ENCODE measurements at regions not wholly inside any gene's neighbourhood (a gene's known extent, or its start where the extent isn't known, plus 50 kb on each side); places are given as distances from the start of the nearest gene placed in this dataset.
"Not testable (repeated sequence)": the region's sequence is repeated elsewhere in the genome, so short reads cannot be mapped to it uniquely, and the experiment has no call there.

- ChIA-PET POLR2A (ENCODE audit: low non-redundant PET) (no interaction called here), CTCF (no interaction called here)
- no peak for TF ChIP-seq CTCF (conservative IDR thresholded peaks at IDR 0.05; ENCODE audit: low read depth, low read length)
- no peak for TF ChIP-seq EZH2 (IDR thresholded peaks at IDR 0.05; ENCODE audit: borderline replicate concordance, low read depth, low read length, poor library complexity, severe bottlenecking)
- no peak overlapping the region for H3K27ac ChIP-seq (ENCODE audit: low read depth, low read length, poor library complexity, severe bottlenecking)
- intact Hi-C loops (cut with micrococcal nuclease; ENCODE audit: unreplicated experiment) = no loop called here
- no TSS peak for BruUV-seq (replicated peaks)
- no peaks in the 10 kb centered on the region for H3K27me3 ChIP-seq (replicated peaks; ENCODE audit: insufficient read depth, low read depth, low read length, poor library complexity)
- DNase-seq (ENCODE audit: low spot score) = peak; percentile 33
- H3K4me1 ChIP-seq (ENCODE audit: insufficient read depth, low read length, poor library complexity, severe bottlenecking) = peaks cover 9% of the 10 kb centered on the region
- no peaks in the 10 kb centered on the region for H3K36me3 ChIP-seq (ENCODE audit: insufficient read depth, low read length, poor library complexity, severe bottlenecking)
- no peaks in the 10 kb centered on the region for H3K9me3 ChIP-seq (ENCODE audit: low read depth, low read length, poor library complexity, severe bottlenecking)
- H3K4me3 ChIP-seq (ENCODE audit: low read depth, low read length, poor library complexity, severe bottlenecking) = no peak overlapping the region
Observed at GRCh38 chr5:39618391-39618790, 193.6 kb upstream of the DAB2 start.

GRCh38 chr5:39616131-39616530, 191.4 kb upstream of the DAB2 start:
- CTCF ChIA-PET = no interaction called here
- POLR2A ChIA-PET (ENCODE audit: low non-redundant PET) = no interaction called here
- no TSS peak for BruUV-seq (replicated peaks)
- no peak overlapping the region for H3K4me3 ChIP-seq (ENCODE audit: low read depth, low read length, poor library complexity, severe bottlenecking)
- peaks cover 9% of the 10 kb centered on the region for H3K4me1 ChIP-seq (ENCODE audit: insufficient read depth, low read length, poor library complexity, severe bottlenecking)
- H3K27me3 ChIP-seq (replicated peaks; ENCODE audit: insufficient read depth, low read depth, low read length, poor library complexity) = no peaks in the 10 kb centered on the region
- DNase-seq (ENCODE audit: low spot score) = no peak
- H3K27ac ChIP-seq (ENCODE audit: low read depth, low read length, poor library complexity, severe bottlenecking) = no peak overlapping the region
- TF ChIP-seq EZH2 (IDR thresholded peaks at IDR 0.05; ENCODE audit: borderline replicate concordance, low read depth, low read length, poor library complexity, severe bottlenecking) (no peak), CTCF (conservative IDR thresholded peaks at IDR 0.05; ENCODE audit: low read depth, low read length) (no peak)
- H3K9me3 ChIP-seq (ENCODE audit: low read depth, low read length, poor library complexity, severe bottlenecking) = no peaks in the 10 kb centered on the region
- intact Hi-C loops (cut with micrococcal nuclease; ENCODE audit: unreplicated experiment) = no loop called here
- H3K36me3 ChIP-seq (ENCODE audit: insufficient read depth, low read length, poor library complexity, severe bottlenecking) = no peaks in the 10 kb centered on the region

GRCh38 chr5:39611076-39611475, 186.3 kb upstream of the DAB2 start:
- DNase-seq (ENCODE audit: low spot score); H3K9me3 ChIP-seq (ENCODE audit: low read depth, low read length, poor library complexity, severe bottlenecking); H3K4me3 ChIP-seq (ENCODE audit: low read depth, low read length, poor library complexity, severe bottlenecking); CTCF ChIA-PET; BruUV-seq (replicated peaks); POLR2A ChIA-PET (ENCODE audit: low non-redundant PET); intact Hi-C loops (cut with micrococcal nuclease; ENCODE audit: unreplicated experiment); H3K36me3 ChIP-seq (ENCODE audit: insufficient read depth, low read length, poor library complexity, severe bottlenecking); H3K27me3 ChIP-seq (replicated peaks; ENCODE audit: insufficient read depth, low read depth, low read length, poor library complexity); H3K4me1 ChIP-seq (ENCODE audit: insufficient read depth, low read length, poor library complexity, severe bottlenecking); H3K27ac ChIP-seq (ENCODE audit: low read depth, low read length, poor library complexity, severe bottlenecking): not testable (repeated sequence)

GRCh38 chr5:39608024-39608423, 183.2 kb upstream of the DAB2 start:
- CTCF ChIA-PET = no interaction called here

More at GRCh38 chr5:39608024-39608423, 183.2 kb upstream of the DAB2 start:
- intact Hi-C loops (cut with micrococcal nuclease; ENCODE audit: unreplicated experiment) = no loop called here
- POLR2A ChIA-PET (ENCODE audit: low non-redundant PET) = no interaction called here
- H3K4me3 ChIP-seq (ENCODE audit: low read depth, low read length, poor library complexity, severe bottlenecking) = no peak overlapping the region
- no TSS peak for BruUV-seq (replicated peaks)
- H3K27me3 ChIP-seq (replicated peaks; ENCODE audit: insufficient read depth, low read depth, low read length, poor library complexity) = no peaks in the 10 kb centered on the region
- H3K4me1 ChIP-seq (ENCODE audit: insufficient read depth, low read length, poor library complexity, severe bottlenecking) = no peaks in the 10 kb centered on the region
- no peaks in the 10 kb centered on the region for H3K36me3 ChIP-seq (ENCODE audit: insufficient read depth, low read length, poor library complexity, severe bottlenecking)
- DNase-seq (ENCODE audit: low spot score) = peak; percentile 72
- no peaks in the 10 kb centered on the region for H3K9me3 ChIP-seq (ENCODE audit: low read depth, low read length, poor library complexity, severe bottlenecking)
- TF ChIP-seq EZH2 (IDR thresholded peaks at IDR 0.05; ENCODE audit: borderline replicate concordance, low read depth, low read length, poor library complexity, severe bottlenecking) (no peak), CTCF (conservative IDR thresholded peaks at IDR 0.05; ENCODE audit: low read depth, low read length) (no peak)
- H3K27ac ChIP-seq (ENCODE audit: low read depth, low read length, poor library complexity, severe bottlenecking) = no peak overlapping the region

All from A673 (cell line).